ENCODE measurements at regions not wholly inside any gene's neighbourhood (a gene's known extent, or its start where the extent isn't known, plus 50 kb on each side); places are given as distances from the start of the nearest gene placed in this dataset.

DNA sequence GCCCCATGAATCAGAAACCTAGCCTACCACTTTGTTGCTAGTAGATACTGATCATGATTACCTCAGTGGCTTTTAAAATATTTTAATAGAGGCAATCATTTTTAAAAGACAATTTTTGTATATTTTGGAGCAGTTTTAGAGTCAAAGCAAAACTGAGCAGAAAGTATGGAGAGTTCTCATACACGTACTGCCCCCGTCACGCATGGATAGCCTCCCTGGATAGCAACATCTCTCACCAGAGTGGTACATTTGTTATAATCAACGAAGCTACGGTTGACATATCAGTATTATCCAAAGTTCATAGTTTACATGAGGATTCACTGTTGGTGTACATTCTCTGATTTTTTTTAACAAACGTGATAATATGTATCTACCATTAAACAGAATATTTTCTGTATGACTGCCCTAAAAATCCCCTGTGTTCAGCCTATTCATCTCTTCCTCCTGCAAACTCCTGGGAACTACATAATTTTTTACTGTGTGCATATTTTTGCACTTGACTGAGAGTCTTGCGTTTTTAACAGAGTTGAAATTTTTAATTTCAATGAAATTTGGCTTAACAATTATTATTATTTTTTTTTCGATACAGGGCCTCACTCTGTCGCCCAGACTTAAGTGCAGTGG, 1436.8 kb upstream of the PCDH9 start:
- H2AFZ ChIP-seq (replicated peaks) = no peak overlapping the region
- Mint-ChIP-seq H3K36me3 (no peaks in the 10 kb centered on the region), H3K27me3 (ENCODE audit: insufficient read depth, low read depth) (no peaks in the 10 kb centered on the region), H3K9me3 (no peaks in the 10 kb centered on the region), H3K4me3 (no peak overlapping the region), H3K27ac (no peak overlapping the region), H3K4me1 (peaks cover 2% of the 10 kb centered on the region)
- H3K9me3 ChIP-seq (ENCODE audit: low read depth) = no peaks in the 10 kb centered on the region
- H3K79me2 ChIP-seq (ENCODE audit: low read depth) = no peaks in the 10 kb centered on the region
- H3K4me3 ChIP-seq = no peak overlapping the region
- no peaks in the 10 kb centered on the region for H3F3A ChIP-seq (ENCODE audit: low read depth)
- H3K27ac ChIP-seq = no peak overlapping the region
- H3K27me3 ChIP-seq = no peaks in the 10 kb centered on the region
- no peaks in the 10 kb centered on the region for H4K20me1 ChIP-seq (ENCODE audit: low read depth)
- H3K4me1 ChIP-seq = no peaks in the 10 kb centered on the region
- no peaks in the 10 kb centered on the region for H3K36me3 ChIP-seq
- DNase-seq (ENCODE audit: low spot score) = no peak
- H3K9ac ChIP-seq = no peak overlapping the region
- no peak overlapping the region for H3K4me2 ChIP-seq
- TF ChIP-seq EZH2phosphoT487 (IDR thresholded peaks at IDR 0.05) (no peak), CTCF (IDR thresholded peaks at IDR 0.05) (no peak), EZH2 (IDR thresholded peaks at IDR 0.05) (no peak)

DNA sequence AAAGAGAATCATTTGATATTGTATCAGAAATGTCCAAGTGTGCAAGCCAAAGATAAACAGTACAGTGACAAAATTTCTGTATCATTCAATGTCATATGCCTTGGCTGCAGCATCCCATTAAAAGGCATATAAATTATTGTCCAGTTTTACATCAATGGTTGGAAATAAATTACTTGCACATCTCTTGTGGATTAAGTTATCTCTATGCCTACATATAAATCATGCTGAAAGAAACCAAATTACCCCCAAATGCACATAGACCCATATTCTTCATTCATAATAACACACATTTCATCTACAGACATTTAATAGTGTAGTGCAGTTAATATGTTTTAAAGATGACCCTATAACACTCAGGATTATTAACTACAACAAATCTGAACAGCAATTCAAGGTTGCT, 1415.7 kb upstream of the PCDH9 start:
- Mint-ChIP-seq H3K27ac (no peak overlapping the region), H3K4me1 (no peaks in the 10 kb centered on the region), H3K9me3 (no peaks in the 10 kb centered on the region), H3K27me3 (ENCODE audit: insufficient read depth, low read depth) (peaks cover 2% of the 10 kb centered on the region), H3K4me3 (no peak overlapping the region), H3K36me3 (no peaks in the 10 kb centered on the region)
- Histone ChIP-seq H3F3A (ENCODE audit: low read depth) (no peaks in the 10 kb centered on the region), H4K20me1 (ENCODE audit: low read depth) (no peaks in the 10 kb centered on the region), H3K9ac (no peak overlapping the region), H3K4me1 (peaks cover 16% of the 10 kb centered on the region), H3K27ac (no peak overlapping the region), H3K4me3 (no peak overlapping the region), H3K27me3 (no peaks in the 10 kb centered on the region), H3K4me2 (no peak overlapping the region), H3K9me3 (ENCODE audit: low read depth) (no peaks in the 10 kb centered on the region), H3K79me2 (ENCODE audit: low read depth) (no peaks in the 10 kb centered on the region), H2AFZ (replicated peaks) (peak overlapping the region; percentile 36), H3K36me3 (no peaks in the 10 kb centered on the region)
- TF ChIP-seq EZH2phosphoT487 (IDR thresholded peaks at IDR 0.05) = no peak
- no peak for TF ChIP-seq CTCF (IDR thresholded peaks at IDR 0.05)
- TF ChIP-seq EZH2 (IDR thresholded peaks at IDR 0.05) = no peak
- no peak for DNase-seq (ENCODE audit: low spot score)

DNA sequence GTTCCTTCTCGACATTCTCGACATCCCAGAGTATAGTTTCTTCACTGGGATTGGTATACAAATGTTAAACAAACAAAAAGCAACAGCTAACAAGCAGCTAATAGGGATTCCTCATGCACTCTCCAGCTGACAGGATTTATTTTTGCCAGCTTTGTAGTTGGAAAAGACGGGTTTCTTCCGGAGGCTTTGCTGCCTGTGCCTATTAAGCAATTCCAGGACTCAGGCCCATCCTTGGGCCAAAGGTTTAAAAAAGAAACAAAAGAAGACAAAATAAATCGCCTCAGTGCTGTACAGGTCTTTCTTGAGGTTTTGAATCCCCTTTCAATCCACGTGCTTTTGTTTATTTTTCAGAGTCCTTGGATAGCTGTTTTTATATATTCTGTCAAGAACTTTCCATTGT, 1414.5 kb upstream of the PCDH9 start:
- Histone ChIP-seq H3K4me3 (no peak overlapping the region), H2AFZ (replicated peaks) (peak overlapping the region; percentile 77), H3K4me2 (no peak overlapping the region), H3K4me1 (peaks cover 16% of the 10 kb centered on the region), H3F3A (ENCODE audit: low read depth) (no peaks in the 10 kb centered on the region), H3K9ac (no peak overlapping the region), H4K20me1 (ENCODE audit: low read depth) (no peaks in the 10 kb centered on the region), H3K27me3 (no peaks in the 10 kb centered on the region), H3K9me3 (ENCODE audit: low read depth) (no peaks in the 10 kb centered on the region), H3K79me2 (ENCODE audit: low read depth) (no peaks in the 10 kb centered on the region), H3K36me3 (no peaks in the 10 kb centered on the region), H3K27ac (peak overlapping the region; percentile 68)
- H3K4me1 Mint-ChIP-seq = no peaks in the 10 kb centered on the region
- H3K27me3 Mint-ChIP-seq (ENCODE audit: insufficient read depth, low read depth) = peaks cover 2% of the 10 kb centered on the region
- H3K9me3 Mint-ChIP-seq = no peaks in the 10 kb centered on the region
- DNase-seq (ENCODE audit: low spot score) = peak; percentile 12
- H3K4me3 Mint-ChIP-seq = no peak overlapping the region
- H3K27ac Mint-ChIP-seq = no peak overlapping the region
- TF ChIP-seq EZH2phosphoT487 (IDR thresholded peaks at IDR 0.05) (no peak), EZH2 (IDR thresholded peaks at IDR 0.05) (no peak), CTCF (IDR thresholded peaks at IDR 0.05) (no peak)
- no peaks in the 10 kb centered on the region for H3K36me3 Mint-ChIP-seq

Data from neural progenitor cell (in vitro differentiated cells).